NCI-H146 (cell line): ENCODE measurements at regions not wholly inside any gene's neighbourhood (a gene's known extent, or its start where the extent isn't known, plus 50 kb on each side); places are given as distances from the start of the nearest gene placed in this dataset.

ENCODE experiments used
- DNase-seq: peaks from one replicate; lab custom pipeline; 2025; lab: John Stamatoyannopoulos, UW

GRCh38 chr9:99591770-99592169, 229.9 kb upstream of the NR4A3 start:
- DNase-seq, result no peak

- DNase-seq, result no peak
Measured at GRCh38 chr9:99592834-99593574, 228.7 kb upstream of the NR4A3 start.

- peak; percentile 47 for DNase-seq
Measured at GRCh38 chr9:99593610-99594009, 228.1 kb upstream of the NR4A3 start.

- no peak for DNase-seq
Measured at GRCh38 chr9:99594056-99594780, 227.5 kb upstream of the NR4A3 start.

- DNase-seq, result no peak
Measured at GRCh38 chr9:99595796-99596195, 225.9 kb upstream of the NR4A3 start.

- DNase-seq, result no peak
Measured at GRCh38 chr9:99601571-99602111, 220.0 kb upstream of the NR4A3 start.

- no peak for DNase-seq
Measured at GRCh38 chr9:99602854-99603253, 218.8 kb upstream of the NR4A3 start.

GRCh38 chr9:99605016-99605743, 216.5 kb upstream of the NR4A3 start:
- DNase-seq, result peak; percentile 17

- peak; percentile 59 for DNase-seq
Measured at GRCh38 chr9:99606296-99606695, 215.4 kb upstream of the NR4A3 start.

GRCh38 chr9:99606957-99607356, 214.7 kb upstream of the NR4A3 start:
- peak; percentile 91 for DNase-seq

GRCh38 chr9:99607842-99608448, 213.7 kb upstream of the NR4A3 start:
- peak; percentile 79 for DNase-seq

- DNase-seq, result no peak
Measured at GRCh38 chr9:99614341-99614740, 207.3 kb upstream of the NR4A3 start.

GRCh38 chr9:99621040-99621439, 200.6 kb upstream of the NR4A3 start:
- DNase-seq, result no peak

- DNase-seq, result no peak
Measured at GRCh38 chr9:99622679-99623078, 199.0 kb upstream of the NR4A3 start.

GRCh38 chr9:99623780-99624364, 197.8 kb upstream of the NR4A3 start:
- no peak for DNase-seq

- DNase-seq, result no peak
Measured at GRCh38 chr9:99624499-99625233, 197.0 kb upstream of the NR4A3 start.

- DNase-seq, result no peak
Measured at GRCh38 chr9:99626426-99626825, 195.3 kb upstream of the NR4A3 start.

- no peak for DNase-seq
Measured at GRCh38 chr9:99628285-99628684, 193.4 kb upstream of the NR4A3 start.

- no peak for DNase-seq
Measured at GRCh38 chr9:99628849-99629620, 192.7 kb upstream of the NR4A3 start.

GRCh38 chr9:99632349-99633038, 189.2 kb upstream of the NR4A3 start:
- no peak for DNase-seq
